ENCODE measurements at regions not wholly inside any gene's neighbourhood (a gene's known extent, or its start where the extent isn't known, plus 50 kb on each side); places are given as distances from the start of the nearest gene placed in this dataset.

DNA sequence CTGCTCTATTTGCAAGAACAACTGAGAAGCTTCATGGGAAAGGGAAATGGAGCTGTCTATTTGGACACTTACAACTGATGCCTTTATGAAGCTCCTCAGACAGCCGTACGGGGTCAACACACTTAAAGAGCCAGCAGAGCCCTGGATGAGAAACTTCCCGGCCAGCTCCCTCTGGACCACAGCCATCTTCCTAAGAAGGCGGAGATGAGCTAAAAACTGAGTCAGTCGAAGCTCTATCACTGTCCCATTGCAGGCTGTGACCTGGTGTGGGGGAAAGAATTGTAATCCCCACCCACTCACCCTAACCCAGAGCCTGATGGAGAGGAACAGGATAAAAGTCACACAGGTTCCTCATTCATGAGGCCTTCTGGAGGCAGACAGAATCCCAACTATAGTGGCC is 360.4 kb upstream of the JARID2 start:
- H3K36me3 ChIP-seq (ENCODE audit: low read depth, missing control alignments) = no peaks in the 10 kb centered on the region
- H3K27me3 ChIP-seq = no peaks in the 10 kb centered on the region
- no peak overlapping the region for H3K4me3 ChIP-seq
- no peaks in the 10 kb centered on the region for H3K4me1 ChIP-seq
- no peak for DNase-seq
- intact Hi-C loops (cut with DNase I; ENCODE audit: low total_unique reads) = no loop called here
- TF ChIP-seq POLR2A (IDR thresholded peaks at IDR 0.05) = no peak
- TF ChIP-seq, protein P1, sequence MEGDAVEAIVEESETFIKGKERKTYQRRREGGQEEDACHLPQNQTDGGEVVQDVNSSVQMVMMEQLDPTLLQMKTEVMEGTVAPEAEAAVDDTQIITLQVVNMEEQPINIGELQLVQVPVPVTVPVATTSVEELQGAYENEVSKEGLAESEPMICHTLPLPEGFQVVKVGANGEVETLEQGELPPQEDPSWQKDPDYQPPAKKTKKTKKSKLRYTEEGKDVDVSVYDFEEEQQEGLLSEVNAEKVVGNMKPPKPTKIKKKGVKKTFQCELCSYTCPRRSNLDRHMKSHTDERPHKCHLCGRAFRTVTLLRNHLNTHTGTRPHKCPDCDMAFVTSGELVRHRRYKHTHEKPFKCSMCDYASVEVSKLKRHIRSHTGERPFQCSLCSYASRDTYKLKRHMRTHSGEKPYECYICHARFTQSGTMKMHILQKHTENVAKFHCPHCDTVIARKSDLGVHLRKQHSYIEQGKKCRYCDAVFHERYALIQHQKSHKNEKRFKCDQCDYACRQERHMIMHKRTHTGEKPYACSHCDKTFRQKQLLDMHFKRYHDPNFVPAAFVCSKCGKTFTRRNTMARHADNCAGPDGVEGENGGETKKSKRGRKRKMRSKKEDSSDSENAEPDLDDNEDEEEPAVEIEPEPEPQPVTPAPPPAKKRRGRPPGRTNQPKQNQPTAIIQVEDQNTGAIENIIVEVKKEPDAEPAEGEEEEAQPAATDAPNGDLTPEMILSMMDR (IDR thresholded peaks at IDR 0.05) = no peak
- no peaks in the 10 kb centered on the region for H3K9me3 ChIP-seq
- H3K27ac ChIP-seq = no peak overlapping the region
- WGBS, 2 donors = 69 to 88% methylated on average over 5 of the region's 5 CpGs

DNA sequence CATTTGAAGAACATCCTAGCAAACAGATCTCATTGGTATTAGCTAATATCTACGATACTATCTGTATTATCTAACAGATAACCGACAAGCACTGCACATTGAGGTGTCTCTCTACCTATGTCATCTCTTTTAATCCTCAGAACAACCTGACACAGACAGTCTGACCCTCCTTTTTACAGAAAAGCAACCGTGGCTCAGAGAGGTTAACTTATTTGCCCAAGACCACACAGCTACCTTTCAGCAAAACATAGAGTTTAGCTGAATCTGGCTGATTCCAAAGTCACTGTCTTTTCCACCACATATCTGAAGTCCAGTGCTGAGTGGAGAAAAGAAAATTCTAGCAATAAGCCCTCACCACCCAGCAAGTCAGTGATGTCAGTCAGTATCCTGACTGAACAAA is 358.7 kb upstream of the JARID2 start:
- Histone ChIP-seq H3K36me3 (ENCODE audit: low read depth, missing control alignments) (no peaks in the 10 kb centered on the region), H3K4me3 (no peak overlapping the region), H3K27ac (no peak overlapping the region), H3K9me3 (no peaks in the 10 kb centered on the region), H3K4me1 (no peaks in the 10 kb centered on the region), H3K27me3 (no peaks in the 10 kb centered on the region)
- intact Hi-C loops (cut with DNase I; ENCODE audit: low total_unique reads) = no loop called here
- 95 to 96% methylated on average over 3 of the region's 3 CpGs for WGBS, 2 donors
- no peak for TF ChIP-seq POLR2A (IDR thresholded peaks at IDR 0.05)
- TF ChIP-seq, protein P1 (IDR thresholded peaks at IDR 0.05) = no peak
- DNase-seq = no peak

DNA sequence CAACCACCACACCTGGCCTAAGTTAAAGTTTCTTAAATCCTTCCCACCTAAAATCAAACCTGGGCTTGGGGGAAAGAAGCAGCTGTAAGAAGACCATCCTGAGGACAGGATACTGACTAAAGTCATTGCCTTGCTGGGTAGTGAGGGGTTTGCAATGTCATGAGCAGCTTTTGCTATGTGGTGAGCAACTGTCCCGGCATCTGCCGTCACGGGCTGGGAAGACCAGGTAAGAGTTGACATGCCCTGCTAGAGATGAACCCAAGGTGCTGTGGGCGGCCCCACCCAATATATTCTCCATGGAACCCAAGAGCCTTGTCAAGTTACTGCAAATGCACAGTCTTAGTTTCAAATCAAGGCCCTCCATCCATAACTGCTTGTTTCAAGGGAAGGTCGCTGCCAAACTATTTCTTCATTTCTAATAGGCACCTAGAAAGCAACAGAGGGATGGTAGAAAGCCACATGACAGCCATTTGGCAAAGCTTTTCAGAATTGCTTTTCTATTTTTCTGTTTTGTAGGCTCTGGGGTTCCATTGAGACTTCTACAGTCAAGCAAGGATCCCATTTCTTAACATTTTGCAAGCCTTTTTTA is 357.8 kb upstream of the JARID2 start:
- no peak for TF ChIP-seq POLR2A (IDR thresholded peaks at IDR 0.05)
- TF ChIP-seq, protein P1 (IDR thresholded peaks at IDR 0.05) = no peak
- WGBS, 2 donors = 92 to 99% methylated on average over 5 of the region's 5 CpGs
- no peaks in the 10 kb centered on the region for H3K36me3 ChIP-seq (ENCODE audit: low read depth, missing control alignments)
- intact Hi-C loops (cut with DNase I; ENCODE audit: low total_unique reads) = no loop called here
- no peaks in the 10 kb centered on the region for H3K9me3 ChIP-seq
- DNase-seq = no peak
- H3K4me3 ChIP-seq = no peak overlapping the region
- H3K27ac ChIP-seq = no peak overlapping the region
- no peaks in the 10 kb centered on the region for H3K4me1 ChIP-seq
- H3K27me3 ChIP-seq = no peaks in the 10 kb centered on the region

DNA sequence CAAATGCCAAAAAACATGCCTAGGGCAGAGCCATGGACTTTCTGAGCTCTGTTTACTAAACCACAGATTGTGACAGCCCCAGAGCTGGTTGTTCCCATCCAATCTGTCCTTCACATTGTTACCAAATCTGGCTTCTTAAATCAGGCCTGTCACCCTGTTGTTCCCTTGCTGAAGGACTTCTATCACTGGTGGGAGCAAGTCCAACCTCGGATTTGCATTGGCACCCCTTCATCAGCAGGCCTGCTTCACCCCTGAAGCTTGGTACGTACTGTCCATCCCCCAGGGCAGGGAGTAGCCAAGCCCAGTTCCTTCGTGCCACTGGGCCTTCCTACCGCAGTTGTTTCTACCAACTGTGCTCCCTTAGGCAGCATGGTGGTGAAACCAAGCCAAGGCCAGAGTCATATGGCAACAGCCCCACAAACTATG is 357.3 kb upstream of the JARID2 start:
- Histone ChIP-seq H3K27me3 (no peaks in the 10 kb centered on the region), H3K4me3 (no peak overlapping the region), H3K36me3 (ENCODE audit: low read depth, missing control alignments) (no peaks in the 10 kb centered on the region), H3K9me3 (no peaks in the 10 kb centered on the region), H3K27ac (no peak overlapping the region), H3K4me1 (no peaks in the 10 kb centered on the region)
- TF ChIP-seq, protein P1 (IDR thresholded peaks at IDR 0.05) = no peak
- no peak for TF ChIP-seq POLR2A (IDR thresholded peaks at IDR 0.05)
- WGBS, 2 donors = 60 to 74% methylated on average over 4 of the region's 4 CpGs
- intact Hi-C loops (cut with DNase I; ENCODE audit: low total_unique reads) = no loop called here
- DNase-seq = no peak

DNA sequence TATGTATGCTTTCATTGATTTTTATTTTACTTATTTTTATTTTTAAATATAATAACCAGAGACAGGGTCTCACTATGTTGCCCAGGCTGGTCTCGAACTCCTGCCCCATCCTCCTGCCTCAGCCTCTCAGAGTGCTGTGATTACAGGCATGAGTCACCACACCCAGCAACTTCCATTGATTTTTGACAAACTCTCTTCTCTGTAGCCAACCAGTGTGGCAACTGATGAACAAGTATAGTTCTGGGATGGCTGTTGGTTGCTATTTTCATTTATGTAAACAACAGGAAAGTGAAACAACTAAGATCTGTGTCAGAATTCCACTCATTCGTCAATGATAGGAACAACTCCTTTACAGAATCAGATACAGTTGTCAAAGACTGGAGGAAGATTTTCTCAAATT is 356.7 kb upstream of the JARID2 start:
- Histone ChIP-seq H3K27me3 (no peaks in the 10 kb centered on the region), H3K4me3 (no peak overlapping the region), H3K9me3 (no peaks in the 10 kb centered on the region), H3K27ac (no peak overlapping the region), H3K4me1 (no peaks in the 10 kb centered on the region), H3K36me3 (ENCODE audit: low read depth, missing control alignments) (no peaks in the 10 kb centered on the region)
- WGBS, 2 donors = 67 to 69% methylated on average over 2 of the region's 2 CpGs
- intact Hi-C loops (cut with DNase I; ENCODE audit: low total_unique reads) = no loop called here
- TF ChIP-seq, protein P1 (IDR thresholded peaks at IDR 0.05) = no peak
- no peak for TF ChIP-seq POLR2A (IDR thresholded peaks at IDR 0.05)
- no peak for DNase-seq
